CD8-positive, alpha-beta memory T cell (primary cell): ENCODE measurements at regions not wholly inside any gene's neighbourhood (a gene's known extent, or its start where the extent isn't known, plus 50 kb on each side); places are given as distances from the start of the nearest gene placed in this dataset.

Experiments used
- CTCF ChIA-PET: fragments of 350-600 bp; sonication (Branson Sonifier 250); formaldehyde crosslinking; loops from one replicate; lab custom pipeline; 2021; ENCODE audit warnings: antibody characterized with exemption; lab: Charles Lee
- POLR2A ChIA-PET: fragments of 350-600 bp; sonication (Branson Sonifier 250); formaldehyde crosslinking; loops from one replicate; lab custom pipeline; 2021; ENCODE audit warnings: antibody characterized with exemption; lab: Charles Lee
- DNase-seq, 5 donors: peaks; one replicate each; pipeline versions ENCODE4 v3.0.0 to v3.0.0-alpha.2; 2020 to 2022; ENCODE audit warnings: mixed read lengths in 1 of 5
- H3K27ac ChIP-seq: one replicate; pipeline ENCODE4 v1.7.0; 2013; ENCODE audit warnings: low read depth, mild to moderate bottlenecking, low read length, moderate library complexity
- H3K27me3 ChIP-seq: 2 replicates; pipeline ENCODE4 v1.7.0; 2013; ENCODE audit warnings: low read length, mild to moderate bottlenecking; ENCODE audit not compliant: insufficient read depth, poor library complexity, severe bottlenecking
- H3K36me3 ChIP-seq: 2 replicates; pipeline ENCODE4 v1.7.0; 2013; ENCODE audit warnings: mild to moderate bottlenecking, low read length, moderate library complexity; ENCODE audit not compliant: insufficient read depth
- H3K4me1 ChIP-seq: 2 replicates; pipeline ENCODE4 v1.7.0; 2013; ENCODE audit warnings: mild to moderate bottlenecking, low read length, moderate library complexity; ENCODE audit not compliant: insufficient read depth
- H3K4me3 ChIP-seq: 2 replicates; pipeline ENCODE4 v1.7.0; 2013; ENCODE audit warnings: mild to moderate bottlenecking, low read length
- H3K9me3 ChIP-seq: 2 replicates; pipeline ENCODE4 v1.7.0; 2013; ENCODE audit warnings: mild to moderate bottlenecking, low read length
- H3K27ac Mint-ChIP-seq, 8 donors: one replicate each; pipeline ENCODE4 v1.8.0; 2020 to 2021; ENCODE audit warnings: mixed read lengths in 8 of 8, mild to moderate bottlenecking in 6 of 8, inconsistent platforms in 3 of 8, moderate library complexity in 3 of 8
- H3K27me3 Mint-ChIP-seq, 2 donors: one replicate each; pipeline ENCODE4 v1.8.0; 2020 to 2021; ENCODE audit warnings: mixed read lengths in 2 of 2, mild to moderate bottlenecking in 1 of 2, moderate library complexity in 1 of 2
- H3K36me3 Mint-ChIP-seq, 3 donors: one replicate each; pipeline ENCODE4 v1.8.0; 2020 to 2021; ENCODE audit warnings: mixed read lengths in 3 of 3, inconsistent platforms in 1 of 3, mild to moderate bottlenecking in 1 of 3
- H3K4me1 Mint-ChIP-seq, 3 donors: one replicate each; pipeline ENCODE4 v1.8.0; 2020 to 2021; ENCODE audit warnings: mixed read lengths in 3 of 3, inconsistent platforms in 1 of 3, mild to moderate bottlenecking in 1 of 3
- H3K4me3 Mint-ChIP-seq, 7 donors: one replicate each; pipeline ENCODE4 v1.8.0; 2020 to 2021; ENCODE audit warnings: mixed read lengths in 7 of 7, mild to moderate bottlenecking in 6 of 7, moderate library complexity in 4 of 7, inconsistent platforms in 2 of 7
- H3K9me3 Mint-ChIP-seq, 5 donors: one replicate each; pipeline ENCODE4 v1.8.0; 2020 to 2022; ENCODE audit warnings: mixed read lengths in 5 of 5, mild to moderate bottlenecking in 3 of 5, moderate library complexity in 2 of 5, inconsistent platforms in 1 of 5

DNA sequence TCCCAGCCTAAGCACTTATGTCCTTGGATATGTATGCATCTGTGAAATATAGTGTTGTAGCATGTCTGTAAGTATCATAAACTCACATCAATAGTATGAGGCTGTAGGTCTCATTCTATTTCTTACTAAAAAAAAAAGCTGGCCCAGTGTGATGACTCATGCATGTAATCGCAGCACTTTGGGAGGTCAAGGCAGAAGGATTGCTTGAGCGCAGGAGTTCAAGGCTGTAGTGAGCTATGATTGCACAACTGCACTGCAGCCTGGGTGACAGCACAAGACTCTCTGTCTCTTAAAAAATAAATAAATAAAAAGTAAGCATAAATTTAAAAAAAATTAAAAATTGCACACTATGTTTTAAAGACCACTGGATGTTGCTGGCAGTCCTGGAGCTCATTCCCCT lies 79.1 kb upstream of the SPATA13 start:
- H3K9me3 Mint-ChIP-seq = no peaks in the 10 kb centered on the region
- H3K4me1 Mint-ChIP-seq = peaks cover 0 to 3% (median 3%) of the 10 kb centered on the region in 3 donors
- H3K4me3 ChIP-seq = no peak overlapping the region
- DNase-seq = no peak
- no peaks in the 10 kb centered on the region for H3K36me3 ChIP-seq
- peaks cover 4 to 15% of the 10 kb centered on the region in 2 donors for H3K27me3 Mint-ChIP-seq
- H3K4me3 Mint-ChIP-seq = no peak overlapping the region
- no peaks in the 10 kb centered on the region for H3K9me3 ChIP-seq
- no peak overlapping the region for H3K27ac Mint-ChIP-seq
- no peaks in the 10 kb centered on the region for H3K27me3 ChIP-seq
- H3K36me3 Mint-ChIP-seq = no peaks in the 10 kb centered on the region
- POLR2A ChIA-PET = no interaction called here
- no peaks in the 10 kb centered on the region for H3K4me1 ChIP-seq
- CTCF ChIA-PET = no interaction called here
- no peak overlapping the region for H3K27ac ChIP-seq

DNA sequence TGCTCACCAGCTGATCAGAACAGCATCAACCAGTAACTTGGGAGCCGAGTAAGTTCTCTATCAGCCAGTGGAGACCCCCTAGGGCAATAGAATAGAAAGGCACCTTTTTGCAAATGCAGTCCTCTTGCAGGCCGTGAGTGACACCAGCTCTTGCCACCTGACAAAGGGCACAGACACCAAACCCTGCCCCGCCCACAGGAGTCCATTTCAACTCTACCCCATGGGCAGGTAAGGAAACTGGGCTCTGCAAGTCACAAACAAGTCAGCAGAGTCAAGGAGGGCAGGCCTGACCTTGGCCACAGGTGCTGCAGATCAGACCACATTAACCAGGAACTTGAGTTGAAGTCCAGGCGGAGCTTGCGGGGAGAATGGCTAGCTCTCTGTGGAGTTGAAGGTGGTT lies 77.4 kb upstream of the SPATA13 start:
- no peak for DNase-seq
- H3K27me3 Mint-ChIP-seq = peaks cover 4 to 15% of the 10 kb centered on the region in 2 donors
- Histone ChIP-seq H3K27ac (no peak overlapping the region), H3K4me3 (no peak overlapping the region), H3K27me3 (no peaks in the 10 kb centered on the region), H3K36me3 (no peaks in the 10 kb centered on the region), H3K9me3 (no peaks in the 10 kb centered on the region), H3K4me1 (no peaks in the 10 kb centered on the region)
- H3K4me1 Mint-ChIP-seq = no peaks in the 10 kb centered on the region
- H3K27ac Mint-ChIP-seq = no peak overlapping the region
- no peaks in the 10 kb centered on the region for H3K36me3 Mint-ChIP-seq
- ChIA-PET CTCF (no interaction called here), POLR2A (no interaction called here)
- no peak overlapping the region for H3K4me3 Mint-ChIP-seq
- H3K9me3 Mint-ChIP-seq = no peaks in the 10 kb centered on the region

GRCh38 chr13:24083722-24084421 lies 76.6 kb upstream of the SPATA13 start:
- H3K27me3 Mint-ChIP-seq = peaks cover 4 to 15% of the 10 kb centered on the region in 2 donors
- Histone ChIP-seq H3K27me3 (no peaks in the 10 kb centered on the region), H3K4me1 (no peaks in the 10 kb centered on the region), H3K4me3 (no peak overlapping the region), H3K27ac (no peak overlapping the region), H3K36me3 (no peaks in the 10 kb centered on the region), H3K9me3 (no peaks in the 10 kb centered on the region)
- DNase-seq = no peak
- H3K4me3 Mint-ChIP-seq = no peak overlapping the region
- no peaks in the 10 kb centered on the region for H3K4me1 Mint-ChIP-seq
- H3K9me3 Mint-ChIP-seq = no peaks in the 10 kb centered on the region
- POLR2A ChIA-PET = no interaction called here
- no peaks in the 10 kb centered on the region for H3K36me3 Mint-ChIP-seq
- CTCF ChIA-PET = no interaction called here
- no peak overlapping the region for H3K27ac Mint-ChIP-seq

DNA sequence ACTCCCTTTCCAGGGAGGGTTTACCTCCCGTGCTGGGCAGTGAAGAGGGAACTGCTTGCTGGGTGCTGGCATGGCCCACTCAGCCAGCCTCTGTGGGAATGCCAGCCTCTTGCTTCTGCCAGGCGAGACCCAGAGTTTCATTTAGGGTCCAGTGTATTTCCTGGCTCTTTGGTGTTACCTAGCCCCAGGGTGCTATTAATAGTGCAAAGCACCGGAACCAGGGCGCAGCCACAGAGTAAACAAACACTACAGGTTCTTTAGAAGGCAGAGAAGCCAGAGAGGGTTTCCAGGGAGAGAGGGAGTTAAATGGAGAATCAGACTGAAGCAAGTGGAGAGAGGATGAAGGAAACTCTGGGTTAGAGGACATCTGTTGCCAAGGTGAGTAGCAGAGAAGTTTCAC lies 74.9 kb upstream of the SPATA13 start:
- H3K4me1 Mint-ChIP-seq = no peaks in the 10 kb centered on the region
- DNase-seq = no peak
- Histone ChIP-seq H3K4me1 (no peaks in the 10 kb centered on the region), H3K27ac (no peak overlapping the region), H3K27me3 (no peaks in the 10 kb centered on the region), H3K9me3 (no peaks in the 10 kb centered on the region), H3K4me3 (no peak overlapping the region), H3K36me3 (no peaks in the 10 kb centered on the region)
- H3K27ac Mint-ChIP-seq = no peak overlapping the region
- no peaks in the 10 kb centered on the region for H3K36me3 Mint-ChIP-seq
- ChIA-PET CTCF (no interaction called here), POLR2A (no interaction called here)
- H3K4me3 Mint-ChIP-seq = no peak overlapping the region
- H3K27me3 Mint-ChIP-seq = peaks cover 4 to 15% of the 10 kb centered on the region in 2 donors
- no peaks in the 10 kb centered on the region for H3K9me3 Mint-ChIP-seq

DNA sequence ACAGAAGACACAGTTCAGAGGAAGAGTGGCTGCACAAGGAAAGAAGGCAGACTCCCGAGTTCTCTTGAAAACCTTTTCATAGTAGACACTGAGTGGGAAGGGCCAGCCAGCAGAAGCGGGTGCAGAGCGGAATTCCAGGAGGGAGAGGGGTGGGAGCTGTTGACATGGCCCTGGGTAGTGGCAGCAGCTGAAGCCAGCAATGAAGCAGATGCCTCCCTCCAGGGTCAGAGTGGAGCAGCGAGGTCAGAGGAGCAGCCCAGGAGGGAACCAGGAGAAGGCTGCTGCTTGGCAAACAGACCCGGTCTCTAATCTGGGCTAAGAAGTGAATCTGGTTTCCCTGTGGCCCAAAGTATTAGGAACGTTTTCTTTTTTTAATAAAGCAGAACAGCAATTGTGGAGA lies 73.9 kb upstream of the SPATA13 start:
- CTCF ChIA-PET = no interaction called here
- POLR2A ChIA-PET = no interaction called here

DNA sequence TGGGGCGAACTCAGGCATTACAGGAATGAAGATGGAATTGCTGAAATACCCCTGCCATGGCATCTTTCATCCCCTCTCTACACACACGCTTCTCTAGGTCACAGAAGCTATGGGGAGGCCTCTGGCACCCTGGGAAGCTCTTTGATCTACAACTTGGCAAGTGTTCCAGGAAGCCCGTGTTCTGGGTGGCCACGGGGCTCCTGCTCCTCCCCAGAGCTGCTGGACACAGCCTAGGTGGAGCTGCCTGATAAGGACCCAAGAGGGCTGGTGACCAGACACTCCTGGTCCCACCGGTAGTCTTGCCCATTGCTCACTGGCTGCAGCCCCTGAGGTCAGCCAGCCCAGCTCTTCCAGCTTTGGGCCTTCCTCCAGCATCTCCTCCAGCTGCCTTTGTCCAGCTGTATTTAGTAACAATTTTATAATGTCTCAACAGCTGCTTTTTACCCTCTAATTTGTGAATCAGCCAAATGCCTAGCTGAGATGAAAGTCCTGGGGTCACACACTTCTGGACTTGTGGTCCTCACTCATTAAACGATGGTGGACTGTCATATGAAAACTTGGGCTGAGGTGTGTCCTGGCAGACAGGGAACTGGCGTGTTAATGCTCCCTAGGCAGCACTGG lies 72.8 kb upstream of the SPATA13 start:
- DNase-seq = no peak
- ChIA-PET CTCF (no interaction called here), POLR2A (no interaction called here)
- no peaks in the 10 kb centered on the region for H3K4me1 ChIP-seq
- H3K27ac Mint-ChIP-seq = no peak overlapping the region
- H3K27me3 Mint-ChIP-seq = peaks cover 4 to 15% of the 10 kb centered on the region in 2 donors
- H3K36me3 Mint-ChIP-seq = no peaks in the 10 kb centered on the region
- no peaks in the 10 kb centered on the region for H3K9me3 Mint-ChIP-seq
- H3K4me3 Mint-ChIP-seq = no peak overlapping the region
- H3K27me3 ChIP-seq = no peaks in the 10 kb centered on the region
- H3K4me3 ChIP-seq = no peak overlapping the region
- no peaks in the 10 kb centered on the region for H3K9me3 ChIP-seq
- H3K4me1 Mint-ChIP-seq = no peaks in the 10 kb centered on the region
- H3K36me3 ChIP-seq = no peaks in the 10 kb centered on the region
- no peak overlapping the region for H3K27ac ChIP-seq

More for the DNA sequence above, 73.9 kb upstream of the SPATA13 start:
- Histone ChIP-seq H3K4me3 (no peak overlapping the region), H3K9me3 (no peaks in the 10 kb centered on the region), H3K4me1 (no peaks in the 10 kb centered on the region), H3K36me3 (no peaks in the 10 kb centered on the region), H3K27ac (no peak overlapping the region), H3K27me3 (no peaks in the 10 kb centered on the region)
- DNase-seq = no peak
- H3K9me3 Mint-ChIP-seq = no peaks in the 10 kb centered on the region
- no peak overlapping the region for H3K4me3 Mint-ChIP-seq
- H3K4me1 Mint-ChIP-seq = no peaks in the 10 kb centered on the region
- no peak overlapping the region for H3K27ac Mint-ChIP-seq
- H3K36me3 Mint-ChIP-seq = no peaks in the 10 kb centered on the region
- peaks cover 4 to 15% of the 10 kb centered on the region in 2 donors for H3K27me3 Mint-ChIP-seq

DNA sequence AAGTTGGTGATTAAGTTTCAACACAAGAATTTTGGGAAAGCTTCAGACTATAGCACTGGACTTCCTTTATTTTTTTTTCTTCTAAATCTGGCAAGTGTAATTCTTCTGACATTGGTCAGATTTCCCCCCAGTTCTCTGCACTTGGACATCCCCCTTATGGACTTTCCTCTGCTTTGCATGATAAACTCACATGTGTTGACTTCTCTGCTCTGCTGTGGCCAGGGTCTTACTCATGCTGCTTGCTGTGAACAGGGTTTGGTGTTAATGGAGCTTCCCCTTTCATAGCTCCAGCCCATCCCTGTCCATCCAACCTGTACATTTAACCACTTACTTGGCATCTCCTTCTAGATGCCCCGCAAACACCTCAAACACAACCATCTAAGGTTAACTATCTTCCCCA lies 70.5 kb upstream of the SPATA13 start:
- Mint-ChIP-seq H3K27me3 (peaks cover 0 to 11% of the 10 kb centered on the region in 2 donors), H3K27ac (no peak overlapping the region), H3K4me3 (no peak overlapping the region), H3K9me3 (no peaks in the 10 kb centered on the region), H3K4me1 (no peaks in the 10 kb centered on the region), H3K36me3 (no peaks in the 10 kb centered on the region)
- Histone ChIP-seq H3K4me3 (no peak overlapping the region), H3K9me3 (no peaks in the 10 kb centered on the region), H3K4me1 (no peaks in the 10 kb centered on the region), H3K27ac (no peak overlapping the region), H3K36me3 (no peaks in the 10 kb centered on the region), H3K27me3 (no peaks in the 10 kb centered on the region)
- DNase-seq = no peak
- ChIA-PET CTCF (interaction anchor here (2.2 kb wide), 1 partner anchor 15 kb away, joined by 5 read pairs; no protein-coding TSS in a partner anchor), POLR2A (no interaction called here)

GRCh38 chr13:24091080-24091479 lies 69.4 kb upstream of the SPATA13 start:
- ChIA-PET POLR2A (no interaction called here), CTCF (interaction anchor here (2.2 kb wide), 1 partner anchor 14 kb away, joined by 5 read pairs; no protein-coding TSS in a partner anchor)
- Mint-ChIP-seq H3K27ac (no peak overlapping the region), H3K36me3 (no peaks in the 10 kb centered on the region), H3K4me3 (no peak overlapping the region), H3K9me3 (no peaks in the 10 kb centered on the region), H3K27me3 (peaks cover 0 to 5% of the 10 kb centered on the region in 2 donors), H3K4me1 (no peaks in the 10 kb centered on the region)
- H3K36me3 ChIP-seq = no peaks in the 10 kb centered on the region
- no peak overlapping the region for H3K27ac ChIP-seq
- H3K4me3 ChIP-seq = no peak overlapping the region
- no peaks in the 10 kb centered on the region for H3K9me3 ChIP-seq
- H3K27me3 ChIP-seq = no peaks in the 10 kb centered on the region
- DNase-seq = no peak
- no peaks in the 10 kb centered on the region for H3K4me1 ChIP-seq
